B cell (primary cell): ENCODE measurements at regions not wholly inside any gene's neighbourhood (a gene's known extent, or its start where the extent isn't known, plus 50 kb on each side); places are given as distances from the start of the nearest gene placed in this dataset.

Experiments
- ATAC-seq: fragments of 200-7000 bp; cut with Tn5 transposase; one replicate; pipeline ENCODE4 v1.10.0; 2021; ENCODE audit warnings: low read depth, mild to moderate bottlenecking, moderate number of reproducible peaks, moderate library complexity
- CTCF ChIA-PET: fragments of 350-600 bp; sonication (Branson Sonifier 250); formaldehyde crosslinking; loops from one replicate; lab custom pipeline; 2021; ENCODE audit warnings: antibody characterized with exemption, inconsistent platforms; lab: Charles Lee
- POLR2A ChIA-PET: fragments of 350-600 bp; sonication (Branson Sonifier 250); formaldehyde crosslinking; loops from one replicate; lab custom pipeline; 2021; ENCODE audit warnings: antibody characterized with exemption; lab: Charles Lee
- DNase-seq: peaks from one replicate; pipeline ENCODE4 v3.0.0; 2013
- H2AFZ ChIP-seq: 2 replicates; pipeline ENCODE4 v1.6.1; 2012; ENCODE audit warnings: mild to moderate bottlenecking, low read depth, low read length; ENCODE audit not compliant: insufficient read depth, poor library complexity, severe bottlenecking
- H3K27ac ChIP-seq, 2 donors: 1 replicate in 1 of 2; 2 replicates in 1 of 2; pipeline ENCODE4 v1.5.1; 2012 to 2013; ENCODE audit warnings: low read length in 2 of 2, mild to moderate bottlenecking in 2 of 2, moderate library complexity in 1 of 2
- H3K27me3 ChIP-seq, 4 experiments: fragments of 200-600 bp in 1 of 4; sonication (generic) in 1 of 4; replicated peaks in 1 of 4; 1 replicate in 2 of 4; 2 replicates in 2 of 4; pipeline versions ENCODE4 v1.6.1 to v1.7.0; 2013 to 2016; ENCODE audit warnings: low read length in 3 of 4, mild to moderate bottlenecking in 2 of 4, mixed read lengths in 1 of 4, moderate library complexity in 1 of 4; ENCODE audit not compliant: insufficient read depth in 4 of 4, control insufficient read depth in 3 of 4; ENCODE audit errors: control extremely low read depth in 1 of 4
- H3K36me3 ChIP-seq, 2 experiments: replicated peaks in 1 of 2; 1 replicate in 1 of 2; 2 replicates in 1 of 2; pipeline versions ENCODE4 v1.6.1 to v1.7.1; 2013; ENCODE audit warnings: low read length in 1 of 2; ENCODE audit not compliant: insufficient read depth in 2 of 2, control insufficient read depth in 1 of 2; ENCODE audit errors: control extremely low read depth in 1 of 2, extremely low read depth in 1 of 2
- H3K4me1 ChIP-seq, 2 donors: fragments of 200-600 bp in 1 of 2; sonication (generic) in 1 of 2; 1 replicate in 1 of 2; 2 replicates in 1 of 2; pipeline versions ENCODE4 v1.5.1 to v1.6.1; 2013 to 2017; ENCODE audit warnings: low read length in 2 of 2; ENCODE audit not compliant: control insufficient read depth in 2 of 2, insufficient read depth in 2 of 2
- H3K4me2 ChIP-seq: replicated peaks from 2 replicates; pipeline ENCODE3; 2012; ENCODE audit warnings: mild to moderate bottlenecking, low read depth, low read length; ENCODE audit not compliant: poor library complexity, severe bottlenecking
- H3K4me3 ChIP-seq, 5 experiments: fragments of 200-600 bp in 1 of 5; sonication (generic) in 1 of 5; 1 replicate in 3 of 5; 2 replicates in 2 of 5; pipeline versions ENCODE4 v1.5.1 to v1.7.0; 2011 to 2016; ENCODE audit warnings: low read length in 4 of 5, mild to moderate bottlenecking in 4 of 5, low read depth in 2 of 5, control low read depth in 1 of 5, moderate library complexity in 1 of 5; ENCODE audit not compliant: insufficient read depth in 1 of 5; ENCODE audit errors: control extremely low read depth in 1 of 5, extremely low read depth in 1 of 5
- H3K79me2 ChIP-seq: fragments of 200-600 bp; sonication (generic); one replicate; pipeline ENCODE4 v1.6.0; 2016; ENCODE audit warnings: low read length; ENCODE audit not compliant: control insufficient read depth, insufficient read depth
- H3K9ac ChIP-seq: fragments of 200-600 bp; sonication (generic); 2 replicates; pipeline ENCODE4 v1.6.1; 2017; ENCODE audit warnings: mild to moderate bottlenecking, low read length, moderate library complexity
- H3K9me3 ChIP-seq, 3 donors: one replicate each; pipeline versions ENCODE4 v1.6.1 to v1.7.1; 2013; ENCODE audit warnings: low read length in 2 of 3; ENCODE audit not compliant: control insufficient read depth in 2 of 3, insufficient read depth in 1 of 3; ENCODE audit errors: control extremely low read depth in 1 of 3
- H4K20me1 ChIP-seq: 2 replicates; pipeline ENCODE4 v1.6.0; 2012; ENCODE audit warnings: mild to moderate bottlenecking, low read length; ENCODE audit not compliant: insufficient read depth, control insufficient read depth, poor library complexity, severe bottlenecking
- H3K27ac Mint-ChIP-seq: one replicate; pipeline ENCODE4 v1.8.0; 2021; ENCODE audit warnings: mixed read lengths
- H3K27me3 Mint-ChIP-seq: one replicate; pipeline ENCODE4 v1.8.0; 2021; ENCODE audit warnings: mixed read lengths
- H3K4me1 Mint-ChIP-seq: one replicate; pipeline ENCODE4 v1.8.0; 2021; ENCODE audit warnings: mixed read lengths
- H3K4me3 Mint-ChIP-seq: one replicate; pipeline ENCODE4 v1.8.0; 2021; ENCODE audit warnings: mixed read lengths
- H3K9me3 Mint-ChIP-seq: one replicate; pipeline ENCODE4 v1.8.0; 2022; ENCODE audit warnings: mixed read lengths; ENCODE audit not compliant: insufficient read depth
- CTCF ChIP-seq: fragments of 200-600 bp; IDR thresholded peaks from one replicate; pipeline ENCODE4 v1.8.0; 2022; ENCODE audit warnings: antibody characterized with exemption, mild to moderate bottlenecking
- EZH2 ChIP-seq: IDR thresholded peaks from 2 replicates; pipeline ENCODE4 v1.6.1; 2012; ENCODE audit warnings: borderline replicate concordance, low read depth, mild to moderate bottlenecking, moderate library complexity, low read length; ENCODE audit not compliant: insufficient read depth, poor library complexity, severe bottlenecking
- WGBS: methylation state at CpG from one replicate; pipeline ENCODE4 v1.1.5; 2013; ENCODE audit warnings: missing lambda C conversion rate; ENCODE audit not compliant: insufficient coverage; 5-methylcytosine and 5-hydroxymethylcytosine counted together
- intact Hi-C: fragments of 100-400 bp; cut with micrococcal nuclease; formaldehyde crosslinking; loops from one replicate; pipeline ENCODE4 v1.10.0; 2022

DNA sequence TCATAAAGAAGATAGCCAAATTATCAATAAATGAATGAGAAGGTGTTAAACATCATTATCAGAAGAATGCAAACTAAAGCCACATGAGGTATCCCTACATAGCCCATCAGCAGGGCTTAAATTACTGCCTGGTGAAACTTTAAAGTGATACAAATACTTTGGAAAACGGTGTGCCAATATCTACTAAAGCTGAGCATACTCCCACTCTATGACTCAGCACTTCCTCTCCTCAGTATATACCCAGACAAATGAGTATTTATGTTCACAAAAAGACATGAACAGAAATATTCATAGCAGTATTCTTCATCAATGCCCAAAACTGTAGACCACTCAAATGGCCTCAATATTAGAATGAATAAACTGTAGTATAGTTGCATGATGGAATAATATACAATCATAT lies 284.6 kb upstream of the ZC3H12C start:
- CTCF ChIA-PET = no interaction called here

GRCh38 chr11:109814824-109815223 lies 278.4 kb upstream of the ZC3H12C start:
- no peak overlapping the region for H3K4me3 ChIP-seq
- Mint-ChIP-seq H3K4me3 (no peak overlapping the region), H3K4me1 (peaks cover 3% of the 10 kb centered on the region)

More for the DNA sequence above, 284.6 kb upstream of the ZC3H12C start:
- H3K36me3 ChIP-seq = no peaks in the 10 kb centered on the region
- ATAC-seq (no peak), DNase-seq (no peak)
- Mint-ChIP-seq H3K9me3 (no peaks in the 10 kb centered on the region), H3K4me3 (no peak overlapping the region), H3K27ac (no peak overlapping the region), H3K27me3 (peaks cover 11% of the 10 kb centered on the region), H3K4me1 (no peaks in the 10 kb centered on the region)
- intact Hi-C loops = no loop called here
- no peak overlapping the region for H3K4me3 ChIP-seq
- no peak overlapping the region for H3K27ac ChIP-seq
- H4K20me1 ChIP-seq = no peaks in the 10 kb centered on the region
- no peaks in the 10 kb centered on the region for H3K4me1 ChIP-seq
- H3K9ac ChIP-seq = no peak overlapping the region
- H3K9me3 ChIP-seq = peaks cover 0 to 3% (median 0%) of the 10 kb centered on the region in 3 donors
- no peak overlapping the region for H3K4me2 ChIP-seq
- TF ChIP-seq EZH2 = no peak
- no peak for TF ChIP-seq CTCF
- no peaks in the 10 kb centered on the region for H3K79me2 ChIP-seq
- no CpG with 5 or more reads among the region's 1 CpG for WGBS
- H2AFZ ChIP-seq = no peak overlapping the region
- H3K27me3 ChIP-seq = no peaks in the 10 kb centered on the region
- POLR2A ChIA-PET = no interaction called here

More at GRCh38 chr11:109814824-109815223, 278.4 kb upstream of the ZC3H12C start:
- intact Hi-C loops = no loop called here
- Histone ChIP-seq H3K36me3 (no peaks in the 10 kb centered on the region), H3K27ac (no peak overlapping the region), H3K9me3 (no peaks in the 10 kb centered on the region), H3K4me1 (no peaks in the 10 kb centered on the region), H3K27me3 (no peaks in the 10 kb centered on the region), H3K79me2 (no peaks in the 10 kb centered on the region), H2AFZ (no peak overlapping the region), H3K9ac (no peak overlapping the region), H3K4me2 (no peak overlapping the region), H4K20me1 (no peaks in the 10 kb centered on the region)
- ATAC-seq (no peak), DNase-seq (no peak)
- H3K27me3 Mint-ChIP-seq = peaks cover 11% of the 10 kb centered on the region
- POLR2A ChIA-PET = no interaction called here
- no CpG with 5 or more reads among the region's 2 CpGs for WGBS
- CTCF ChIA-PET = no interaction called here
- H3K27ac Mint-ChIP-seq = no peak overlapping the region
- TF ChIP-seq CTCF (no peak), EZH2 (no peak)
- no peaks in the 10 kb centered on the region for H3K9me3 Mint-ChIP-seq
